ENCODE measurements at regions not wholly inside any gene's neighbourhood (a gene's known extent, or its start where the extent isn't known, plus 50 kb on each side); places are given as distances from the start of the nearest gene placed in this dataset.

DNA sequence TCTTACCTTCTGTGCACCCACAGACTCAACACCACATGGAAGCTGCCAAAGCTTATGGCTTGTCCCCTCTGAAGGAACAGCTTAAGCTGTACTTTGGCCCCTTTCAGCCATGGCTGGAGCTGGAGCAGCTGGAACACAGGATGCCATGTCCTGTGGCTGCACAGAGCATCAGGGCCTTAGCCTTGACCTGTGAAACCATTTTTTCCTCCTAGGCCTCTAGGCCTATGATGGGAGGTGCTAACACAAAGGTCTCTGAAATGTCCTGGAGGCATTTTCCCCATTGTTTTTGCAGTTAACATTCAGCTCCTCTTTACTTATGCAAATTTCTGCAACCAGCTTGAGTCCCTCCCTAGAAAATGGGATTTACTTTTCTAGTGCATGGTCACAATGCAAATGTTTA lies 461.4 kb upstream of the TYRP1 start:
- H3K36me3 ChIP-seq (ENCODE audit: low read depth, missing control alignments) = no peaks in the 10 kb centered on the region
- TF ChIP-seq POLR2A (IDR thresholded peaks at IDR 0.05) (no peak), CTCF (IDR thresholded peaks at IDR 0.05) (no peak)
- intact Hi-C loops (cut with DNase I; ENCODE audit: low total_unique reads) = no loop called here

GRCh38 chr9:12232836-12233235 lies 460.3 kb upstream of the TYRP1 start:
- 83 to 91% methylated on average over 3 of the region's 3 CpGs for WGBS, 2 donors
- Histone ChIP-seq H3K27me3 (no peaks in the 10 kb centered on the region), H3K36me3 (ENCODE audit: low read depth, missing control alignments) (no peaks in the 10 kb centered on the region), H3K9me3 (no peaks in the 10 kb centered on the region), H3K4me1 (no peaks in the 10 kb centered on the region), H3K27ac (no peak overlapping the region), H3K4me3 (no peak overlapping the region)
- intact Hi-C loops (cut with DNase I; ENCODE audit: low total_unique reads) = no loop called here
- TF ChIP-seq POLR2A (IDR thresholded peaks at IDR 0.05) = no peak
- TF ChIP-seq CTCF (IDR thresholded peaks at IDR 0.05) = no peak
- DNase-seq = no peak

More for the DNA sequence above, 461.4 kb upstream of the TYRP1 start:
- no peak overlapping the region for H3K27ac ChIP-seq
- H3K9me3 ChIP-seq = no peaks in the 10 kb centered on the region
- H3K27me3 ChIP-seq = no peaks in the 10 kb centered on the region
- H3K4me1 ChIP-seq = no peaks in the 10 kb centered on the region
- no peak for DNase-seq
- no peak overlapping the region for H3K4me3 ChIP-seq

GRCh38 chr9:12253941-12254340 lies 439.2 kb upstream of the TYRP1 start:
- H3K4me1 ChIP-seq = no peaks in the 10 kb centered on the region
- H3K36me3 ChIP-seq (ENCODE audit: low read depth, missing control alignments) = no peaks in the 10 kb centered on the region
- H3K9me3 ChIP-seq = no peaks in the 10 kb centered on the region
- TF ChIP-seq POLR2A (IDR thresholded peaks at IDR 0.05) (no peak), CTCF (IDR thresholded peaks at IDR 0.05) (no peak)
- no peak overlapping the region for H3K4me3 ChIP-seq
- 53 to 69% methylated on average over 2 of the region's 2 CpGs for WGBS, 2 donors
- no peaks in the 10 kb centered on the region for H3K27me3 ChIP-seq
- intact Hi-C loops (cut with DNase I; ENCODE audit: low total_unique reads) = no loop called here
- H3K27ac ChIP-seq = no peak overlapping the region
- DNase-seq = no peak

- no peaks in the 10 kb centered on the region for H3K36me3 ChIP-seq (ENCODE audit: low read depth, missing control alignments)
- TF ChIP-seq POLR2A (IDR thresholded peaks at IDR 0.05) (no peak), CTCF (IDR thresholded peaks at IDR 0.05) (no peak)
- DNase-seq = no peak
- no peaks in the 10 kb centered on the region for H3K27me3 ChIP-seq
- H3K27ac ChIP-seq = no peak overlapping the region
- H3K4me3 ChIP-seq = no peak overlapping the region
- H3K9me3 ChIP-seq = no peaks in the 10 kb centered on the region
- intact Hi-C loops (cut with DNase I; ENCODE audit: low total_unique reads) = no loop called here
- WGBS, 2 donors = 84 to 89% methylated on average over 2 of the region's 2 CpGs
- no peaks in the 10 kb centered on the region for H3K4me1 ChIP-seq
These were observed 426.4 kb upstream of the TYRP1 start for GRCh38 chr9:12266758-12267157.

DNA sequence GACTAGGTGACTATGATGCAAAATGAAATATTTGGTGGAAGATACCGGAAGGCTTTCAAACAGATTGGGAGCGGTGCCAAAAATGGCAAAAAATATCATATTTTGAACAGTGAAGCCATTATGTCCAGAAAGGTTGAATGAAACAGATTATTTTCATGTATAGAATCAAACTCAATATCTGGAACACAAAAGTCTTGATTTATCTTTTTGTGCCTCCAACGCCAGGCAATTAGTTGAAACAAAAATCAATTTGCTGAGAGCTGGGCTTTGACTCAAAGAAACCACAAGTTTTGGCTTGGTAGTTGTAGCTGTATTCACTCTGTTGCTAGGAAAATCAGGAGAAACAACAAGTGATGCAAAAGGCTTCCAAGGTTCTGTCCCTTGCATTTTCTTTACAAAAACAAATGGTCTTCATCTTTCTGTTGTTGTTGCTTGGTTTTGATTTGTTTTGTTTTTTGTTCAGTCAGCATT lies 421.7 kb upstream of the TYRP1 start:
- Histone ChIP-seq H3K36me3 (ENCODE audit: low read depth, missing control alignments) (no peaks in the 10 kb centered on the region), H3K9me3 (no peaks in the 10 kb centered on the region), H3K27ac (no peak overlapping the region), H3K27me3 (no peaks in the 10 kb centered on the region), H3K4me1 (no peaks in the 10 kb centered on the region), H3K4me3 (no peak overlapping the region)
- no peak for TF ChIP-seq POLR2A (IDR thresholded peaks at IDR 0.05)
- no peak for TF ChIP-seq CTCF (IDR thresholded peaks at IDR 0.05)
- intact Hi-C loops (cut with DNase I; ENCODE audit: low total_unique reads) = no loop called here
- 34 to 44% methylated on average over 3 of the region's 3 CpGs for WGBS, 2 donors
- no peak for DNase-seq
